ENCODE measurements at regions not wholly inside any gene's neighbourhood (a gene's known extent, or its start where the extent isn't known, plus 50 kb on each side); places are given as distances from the start of the nearest gene placed in this dataset.

DNA sequence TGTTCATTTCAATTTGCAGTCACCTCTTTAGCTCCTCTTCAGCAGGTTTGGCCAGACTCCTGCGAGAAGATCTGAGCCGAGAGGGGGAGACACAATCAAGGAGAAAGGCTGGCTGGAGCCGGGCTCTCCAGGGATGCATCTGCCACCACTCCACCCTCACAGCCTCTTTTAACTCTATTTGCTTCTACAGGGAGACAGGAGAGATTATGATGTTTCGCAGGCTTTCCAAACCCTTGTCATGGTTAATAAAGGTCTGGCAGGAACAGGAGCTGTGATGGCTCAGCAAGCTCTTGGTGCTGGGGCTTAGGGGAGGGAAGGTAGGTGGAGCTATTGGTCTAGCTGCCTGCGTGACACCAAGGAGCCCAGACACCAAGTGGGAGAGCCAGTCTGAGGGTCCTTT, 448.1 kb upstream of the PODXL start:
- TF ChIP-seq HDGF (IDR thresholded peaks at IDR 0.05; ENCODE audit: borderline replicate concordance), result no peak
- TF ChIP-seq SP1 (IDR thresholded peaks at IDR 0.05), result no peak
- no peak for TF ChIP-seq TARDBP (IDR thresholded peaks at IDR 0.05)
- no peak for TF ChIP-seq ELF4 (IDR thresholded peaks at IDR 0.05)
- TF ChIP-seq CTBP1 (IDR thresholded peaks at IDR 0.05; ENCODE audit: borderline replicate concordance), result no peak
- no peak for TF ChIP-seq FOXM1 (IDR thresholded peaks at IDR 0.05; ENCODE audit: borderline replicate concordance)
- no peak for TF ChIP-seq SUZ12 (IDR thresholded peaks at IDR 0.05)
- no peak for TF ChIP-seq BHLHE40 (IDR thresholded peaks at IDR 0.05; ENCODE audit: borderline replicate concordance)
- TF ChIP-seq LEF1 (IDR thresholded peaks at IDR 0.05; ENCODE audit: borderline replicate concordance), result no peak
